Liver (tissue), 3 donors: ENCODE measurements at regions not wholly inside any gene's neighbourhood (a gene's known extent, or its start where the extent isn't known, plus 50 kb on each side); places are given as distances from the start of the nearest gene placed in this dataset.

ENCODE experiments used
- CTCF ChIP-seq: fragments of 150-350 bp; IDR thresholded peaks from 2 replicates; pipeline ENCODE4 v1.5.1; 2017; ENCODE audit warnings: improper control_type of control experiment, low read depth, low read length; ENCODE audit not compliant: missing input control
- FOXA1 ChIP-seq: IDR thresholded peaks from 2 replicates; pipeline ENCODE4 v1.6.1; 2016; ENCODE audit warnings: antibody characterized with exemption
- GABPA ChIP-seq, 2 donors: IDR thresholded peaks in 1 of 2; conservative IDR thresholded peaks in 1 of 2; 2 replicates each; pipeline ENCODE4 v1.6.1; 2016; ENCODE audit warnings: antibody characterized with exemption in 2 of 2, mild to moderate bottlenecking in 1 of 2, moderate library complexity in 1 of 2
- JUND ChIP-seq, 2 donors: IDR thresholded peaks; 2 replicates each; pipeline ENCODE4 v1.6.1; 2016; ENCODE audit warnings: antibody characterized with exemption in 2 of 2
- MAX ChIP-seq: IDR thresholded peaks from 2 replicates; pipeline ENCODE4 v1.6.1; 2016; ENCODE audit warnings: antibody characterized with exemption
- RAD21 ChIP-seq, 2 donors: IDR thresholded peaks; 2 replicates each; pipeline ENCODE4 v1.6.1; 2016; ENCODE audit warnings: antibody characterized with exemption in 2 of 2, mild to moderate bottlenecking in 2 of 2
- REST ChIP-seq: IDR thresholded peaks from 2 replicates; pipeline ENCODE4 v1.6.1; 2016; ENCODE audit warnings: antibody characterized with exemption, mild to moderate bottlenecking
- TAF1 ChIP-seq: conservative IDR thresholded peaks from 2 replicates; pipeline ENCODE4 v1.6.1; 2016; ENCODE audit warnings: antibody characterized with exemption, mild to moderate bottlenecking
- YY1 ChIP-seq: IDR thresholded peaks from 2 replicates; pipeline ENCODE4 v1.6.1; 2016; ENCODE audit warnings: antibody characterized with exemption, mild to moderate bottlenecking
- donor health status: healthy.
- donor health status: healthy.

GRCh38 chr20:54849741-54850140 is 374.3 kb downstream of the DOK5 start:
- TF ChIP-seq CTCF (no peak), REST (no peak), RAD21 (IDR thresholded peaks at IDR 0.05) (no peak), YY1 (no peak), JUND (IDR thresholded peaks at IDR 0.05) (no peak), MAX (no peak), FOXA1 (no peak), TAF1 (no peak), GABPA (IDR thresholded peaks at IDR 0.05 in 1 of 2, conservative IDR thresholded peaks at IDR 0.05 in 1 of 2) (no peak)
